HG03103 (cell line): ENCODE measurements at regions not wholly inside any gene's neighbourhood (a gene's known extent, or its start where the extent isn't known, plus 50 kb on each side); places are given as distances from the start of the nearest gene placed in this dataset.
"Not testable (repeated sequence)": the region's sequence is repeated elsewhere in the genome, so short reads cannot be mapped to it uniquely, and the experiment has no call there.

Experiments
- ATAC-seq: cut with Tn5 transposase; IDR thresholded peaks from one replicate; pipeline ENCODE4 v1.9.1; 2021; ENCODE audit warnings: low read depth; ENCODE audit not compliant: unreplicated experiment

DNA sequence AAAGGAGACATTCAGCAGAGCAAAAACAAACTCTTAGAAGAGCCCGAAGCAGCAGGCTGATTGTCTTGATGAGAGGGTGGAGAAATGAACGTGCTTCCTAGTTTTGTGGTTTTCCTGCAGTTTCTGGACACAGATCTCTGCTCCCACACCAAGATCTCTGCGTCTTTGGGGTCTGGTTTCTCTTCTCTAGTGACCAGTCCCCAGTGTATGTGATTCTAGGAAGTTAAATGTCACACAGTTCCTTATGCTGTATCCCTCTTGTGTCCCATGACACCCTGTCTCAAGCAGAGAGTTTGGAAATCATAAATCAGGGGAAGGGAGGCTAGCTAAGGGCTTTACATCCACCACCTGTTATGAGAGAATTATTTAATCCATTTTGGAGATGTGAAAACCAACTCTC lies 55.4 kb upstream of the KLF14 start:
- ATAC-seq, result no peak

DNA sequence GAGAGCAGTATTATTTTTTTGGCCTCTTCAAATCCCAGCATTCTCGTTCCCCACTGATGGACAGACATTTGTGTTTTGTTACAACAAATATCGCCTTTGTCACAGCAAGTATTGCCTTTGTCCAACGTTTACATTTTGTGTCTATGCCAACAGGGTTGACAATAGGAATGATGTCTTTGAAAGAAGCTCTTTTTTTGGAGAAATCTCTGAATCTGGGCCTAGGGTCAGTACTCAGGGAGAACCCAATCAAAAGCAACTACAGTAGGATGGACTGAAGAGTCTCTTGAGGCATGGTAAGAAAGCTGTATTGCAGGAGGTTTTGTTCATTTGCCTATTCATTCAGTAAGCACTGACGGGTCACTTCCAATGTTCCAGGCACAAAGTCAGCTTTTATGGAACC lies 57.7 kb upstream of the KLF14 start:
- no peak for ATAC-seq

- no peak for ATAC-seq
Measured at GRCh38 chr7:130793855-130794618, 60.0 kb upstream of the KLF14 start.

- no peak for ATAC-seq
Measured at GRCh38 chr7:130794619-130794922, 60.6 kb upstream of the KLF14 start.

DNA sequence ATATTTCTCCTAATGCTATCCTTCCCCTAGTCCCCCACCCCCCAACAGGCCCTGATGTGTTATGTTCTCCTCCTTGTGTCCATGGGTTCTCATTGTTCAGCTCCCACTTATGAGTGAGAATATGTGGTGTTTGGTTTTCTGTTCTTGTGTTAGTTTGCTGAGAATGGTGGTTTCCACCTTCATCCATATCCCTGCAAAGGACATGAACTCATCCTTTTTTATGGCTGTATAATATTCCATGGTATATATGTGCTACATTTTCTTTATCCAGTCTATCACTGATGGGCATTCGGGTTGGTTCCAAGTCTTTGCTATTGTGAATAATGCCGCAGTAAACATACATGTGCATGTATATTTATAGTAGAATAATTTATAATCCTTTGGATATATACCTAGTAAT lies 62.4 kb upstream of the KLF14 start:
- ATAC-seq, result not testable (repeated sequence)

GRCh38 chr7:130803127-130803526 lies 69.1 kb upstream of the KLF14 start:
- no peak for ATAC-seq

DNA sequence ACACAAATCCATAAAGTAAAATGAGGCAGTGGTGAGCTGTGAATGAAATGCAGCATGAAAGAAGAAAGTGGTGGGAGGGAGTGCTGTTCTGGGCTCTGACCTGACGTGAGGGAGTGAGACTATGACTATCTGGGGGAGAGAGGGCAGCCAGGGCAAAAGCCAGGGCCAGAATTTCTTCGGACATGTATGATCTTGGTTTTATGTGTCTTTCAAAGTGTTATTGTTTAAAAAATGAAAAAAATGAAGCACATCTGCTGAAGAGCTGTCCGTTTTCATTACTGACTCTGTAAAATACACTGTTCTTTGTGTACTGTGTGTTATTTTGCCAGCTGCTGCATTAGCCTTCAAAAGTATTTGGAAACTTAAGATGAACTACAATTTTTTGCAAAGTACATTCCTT lies 70.2 kb upstream of the KLF14 start:
- ATAC-seq, result no peak

DNA sequence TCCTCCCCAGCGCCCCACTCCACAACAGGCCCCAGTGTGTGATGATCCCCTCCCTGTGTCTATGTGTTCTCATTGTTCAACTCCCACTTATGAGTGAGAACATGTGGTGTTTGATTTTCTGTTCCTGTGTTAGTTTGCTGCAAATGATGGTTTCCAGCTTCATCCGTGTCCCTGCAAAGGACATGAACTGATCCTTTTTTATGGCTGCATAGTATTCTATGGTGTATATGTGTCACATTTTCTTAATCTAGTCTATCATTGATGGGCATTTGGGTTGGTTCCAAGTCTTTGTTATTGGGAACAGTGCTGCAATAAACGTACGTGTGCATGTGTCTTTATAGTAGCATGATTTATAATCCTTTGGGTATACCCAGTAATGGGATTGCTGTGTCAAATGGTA lies 78.8 kb upstream of the KLF14 start:
- ATAC-seq, result not testable (repeated sequence)

DNA sequence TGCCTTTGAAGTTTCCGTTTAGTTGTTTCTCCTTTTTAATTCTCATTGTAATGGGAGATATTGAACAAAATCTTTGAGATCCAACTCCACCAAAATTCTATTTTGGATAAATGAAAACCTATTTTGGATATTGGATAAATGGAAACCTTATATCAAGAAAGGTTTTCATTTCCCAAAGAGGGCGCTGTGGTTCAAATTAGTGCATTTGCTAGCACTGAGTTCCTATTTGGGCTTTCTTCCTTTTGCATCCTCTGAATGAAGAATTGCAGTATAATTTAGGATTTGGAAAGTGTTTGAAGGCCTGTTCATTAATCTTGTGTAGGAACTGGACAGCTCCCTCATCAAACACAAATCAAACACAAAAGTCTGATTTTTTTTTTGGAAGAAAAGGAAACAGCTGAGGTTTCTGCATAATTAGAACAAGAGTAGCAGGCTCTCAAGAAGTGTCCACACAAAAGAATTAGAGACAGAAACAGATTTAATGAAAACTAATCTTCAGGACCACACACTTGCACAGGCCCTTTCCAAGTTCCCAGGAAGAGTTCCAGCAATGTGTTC lies 80.8 kb upstream of the KLF14 start:
- ATAC-seq, result no peak

DNA sequence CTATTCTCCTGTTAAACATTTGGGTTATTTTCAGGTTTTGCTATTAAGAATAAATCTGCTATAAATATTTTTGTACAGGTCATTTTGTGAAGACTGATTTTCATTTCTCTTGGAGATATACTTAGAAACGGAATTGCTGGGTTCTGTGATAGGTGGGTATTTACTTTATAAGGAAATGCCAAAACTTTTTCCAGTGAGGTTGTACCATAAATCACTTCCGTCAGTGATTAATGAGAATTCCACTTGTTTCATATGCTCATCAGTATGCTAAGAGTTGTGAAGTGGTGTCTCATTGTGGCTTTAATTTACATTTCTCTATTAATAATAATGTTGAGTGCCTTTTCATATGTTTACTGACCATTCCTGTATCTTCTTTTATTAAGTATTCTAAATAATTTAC lies 84.0 kb upstream of the KLF14 start:
- ATAC-seq, result no peak

DNA sequence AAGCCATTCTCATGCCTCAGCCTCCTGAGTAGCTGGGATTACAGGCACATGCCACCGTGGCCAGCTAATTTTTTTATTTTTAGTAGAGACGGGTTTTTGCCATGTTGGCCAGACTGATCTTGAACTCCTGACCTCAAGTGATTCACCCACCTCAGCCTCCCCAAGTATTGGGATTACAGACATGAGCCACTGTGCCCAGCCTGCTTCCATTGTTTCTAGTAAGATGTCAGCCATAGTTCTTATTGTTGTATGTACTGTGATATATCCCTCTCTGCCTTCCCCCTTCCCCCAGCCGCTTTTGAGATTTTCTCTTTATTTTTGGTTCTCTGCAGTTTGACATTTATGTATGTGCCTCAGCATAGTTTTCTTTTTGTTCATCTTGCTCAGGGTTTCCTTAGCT lies 87.9 kb upstream of the KLF14 start:
- ATAC-seq, result no peak

DNA sequence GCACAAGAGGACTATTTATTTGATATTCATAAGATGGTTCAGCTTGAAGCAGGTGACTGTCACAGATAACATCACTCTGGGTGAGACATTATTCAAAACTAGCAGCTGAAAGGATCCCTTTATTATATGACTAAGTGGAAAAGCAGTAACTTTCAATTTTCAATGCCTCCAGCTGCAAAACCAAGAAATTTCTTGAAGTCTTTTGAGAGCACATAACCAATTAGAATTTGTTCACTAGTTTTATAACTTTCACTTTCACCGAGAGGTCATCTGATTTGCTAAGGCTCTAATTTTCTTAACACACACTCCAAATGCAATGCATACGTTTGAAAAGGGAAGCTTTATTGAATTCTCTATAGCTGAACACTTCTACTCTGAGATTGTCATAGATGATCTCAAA lies 88.6 kb upstream of the KLF14 start:
- ATAC-seq, result no peak

DNA sequence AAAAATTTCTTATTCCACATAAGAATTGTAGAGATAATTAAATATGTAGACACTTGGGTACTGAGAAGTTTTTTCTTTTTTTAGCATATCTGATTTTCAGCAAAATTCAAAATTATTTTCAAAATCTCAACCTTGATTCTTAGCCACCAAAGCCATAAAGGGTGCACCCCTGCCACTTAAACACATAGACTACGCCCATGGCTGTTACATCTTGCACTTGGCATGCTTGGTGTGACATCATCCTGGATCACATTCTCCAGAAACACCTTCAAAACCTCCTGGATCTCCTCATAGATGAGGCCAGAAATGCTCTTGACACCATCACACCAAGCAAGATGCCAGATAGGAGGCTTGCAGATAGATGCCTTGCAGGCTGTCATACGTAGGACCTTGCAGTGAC lies 89.1 kb upstream of the KLF14 start:
- no peak for ATAC-seq

DNA sequence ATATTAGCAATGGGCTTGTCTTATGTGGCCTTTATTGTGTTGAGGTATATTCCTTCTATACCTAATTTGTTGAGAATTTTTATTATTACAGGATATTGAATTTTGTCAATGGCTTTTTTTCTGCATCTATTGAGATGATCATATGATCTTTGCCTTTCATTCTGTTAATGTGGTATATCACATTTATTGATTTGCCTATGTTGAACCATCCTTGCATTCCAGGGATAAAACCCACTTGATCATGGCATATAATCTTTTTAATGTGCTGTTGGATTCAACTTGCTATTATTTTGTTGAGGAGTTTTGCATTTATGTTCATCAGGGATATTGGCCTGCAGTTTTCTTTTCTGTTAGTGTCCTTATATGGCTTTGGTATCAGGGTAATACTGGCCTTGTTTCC lies 91.8 kb upstream of the KLF14 start:
- ATAC-seq, result no peak

GRCh38 chr7:130829415-130829814 lies 95.4 kb upstream of the KLF14 start:
- no peak for ATAC-seq

DNA sequence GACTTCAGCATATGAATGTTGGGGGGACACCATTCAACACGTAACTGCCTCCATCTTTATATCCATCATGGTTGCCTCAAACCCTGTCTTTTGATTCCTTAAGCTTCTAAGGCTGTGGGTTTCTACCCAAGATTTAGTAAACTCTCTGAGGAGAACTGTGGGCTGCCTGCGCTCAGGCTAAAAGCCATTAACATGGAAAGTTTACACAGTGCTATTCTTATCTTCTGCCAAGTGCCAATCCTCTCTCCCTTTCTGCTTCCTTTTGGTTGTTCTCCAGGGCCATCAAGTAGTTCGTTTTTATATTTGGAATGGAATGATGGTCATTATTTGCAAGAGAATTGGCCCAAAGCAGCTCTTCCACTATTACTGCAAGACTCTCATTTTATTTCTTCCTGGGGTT lies 97.3 kb upstream of the KLF14 start:
- no peak for ATAC-seq

DNA sequence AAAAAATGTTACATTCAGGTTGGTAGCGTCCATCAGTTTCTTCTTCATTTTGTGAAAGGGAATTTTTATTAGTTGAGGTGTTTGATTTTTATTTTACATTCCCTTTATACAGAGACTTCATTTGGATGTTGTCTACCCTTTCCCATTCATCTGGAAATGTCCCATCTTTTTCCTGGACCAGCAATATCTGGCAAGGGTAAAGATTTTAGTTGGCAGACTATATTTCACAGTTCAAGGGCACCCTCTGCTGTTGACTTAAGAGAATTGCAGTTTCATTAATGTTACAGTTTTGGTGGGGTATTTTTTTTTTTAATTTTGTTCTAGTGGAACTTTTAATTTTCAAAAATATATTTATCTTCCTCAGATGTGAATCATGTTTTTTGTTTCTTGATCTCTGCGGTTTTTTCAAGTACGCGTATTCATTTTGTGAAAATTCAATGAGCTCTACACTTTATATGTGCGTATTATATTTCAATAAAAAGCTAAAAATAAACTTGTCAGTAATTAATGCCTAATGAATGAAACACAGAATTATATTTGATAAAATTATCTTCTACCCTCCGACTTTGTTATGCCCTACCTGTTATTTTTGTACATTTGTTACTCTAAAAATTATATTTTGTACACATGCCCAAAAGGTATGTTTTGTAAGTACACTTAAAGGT lies 97.9 kb upstream of the KLF14 start:
- no peak for ATAC-seq

DNA sequence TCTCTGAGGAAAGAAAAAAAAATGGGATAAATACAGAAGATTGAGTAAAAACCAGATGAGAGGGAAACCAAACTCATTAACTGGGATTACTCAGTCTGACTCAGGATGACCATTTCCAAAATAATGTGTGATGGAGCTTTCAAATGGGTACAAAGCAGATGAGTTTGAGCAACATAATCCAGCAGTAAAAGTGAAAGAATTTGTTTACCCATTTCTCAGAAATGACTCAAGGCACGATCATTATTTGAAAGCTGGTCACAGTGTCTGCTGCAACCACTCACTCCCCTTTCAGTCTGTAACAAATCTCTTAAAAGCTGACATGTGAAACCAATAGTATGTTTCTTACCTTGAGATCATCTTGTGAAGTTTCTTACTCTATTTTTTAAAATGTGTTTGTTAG lies 104.7 kb upstream of the KLF14 start:
- ATAC-seq, result no peak

- no peak for ATAC-seq
Measured at GRCh38 chr7:130840599-130840998, 106.6 kb upstream of the KLF14 start.

DNA sequence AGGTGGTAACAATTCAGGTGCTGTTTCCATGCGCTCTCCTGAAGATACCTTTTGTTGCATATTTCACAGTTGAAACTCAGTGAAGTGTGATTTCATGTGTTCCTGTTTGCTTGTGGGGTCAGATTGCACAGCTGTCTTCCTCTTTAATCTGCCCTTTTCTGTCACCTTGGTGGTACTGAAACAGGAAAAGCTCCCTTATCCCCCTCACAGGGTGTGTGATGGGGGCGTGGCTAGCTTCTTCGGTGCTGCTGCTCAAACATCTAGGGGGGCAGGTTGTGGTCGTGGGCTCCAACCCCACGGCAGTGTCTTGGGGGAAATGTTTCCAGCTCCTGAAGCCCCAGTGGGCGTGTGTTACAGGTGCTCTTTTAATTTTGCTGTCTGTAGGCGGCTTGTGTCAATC lies 107.4 kb upstream of the KLF14 start:
- ATAC-seq, result no peak

- ATAC-seq, result no peak
Measured at GRCh38 chr7:130843703-130844102, 109.7 kb upstream of the KLF14 start.

- ATAC-seq, result no peak
Measured at GRCh38 chr7:130844811-130845580, 111.0 kb upstream of the KLF14 start.
